HG03159 (cell line): ENCODE measurements at regions not wholly inside any gene's neighbourhood (a gene's known extent, or its start where the extent isn't known, plus 50 kb on each side); places are given as distances from the start of the nearest gene placed in this dataset.

ENCODE experiments used
- ATAC-seq: cut with Tn5 transposase; IDR thresholded peaks from one replicate; pipeline ENCODE4 v1.9.1; 2021; ENCODE audit warnings: mild to moderate bottlenecking, moderate library complexity; ENCODE audit not compliant: unreplicated experiment

DNA sequence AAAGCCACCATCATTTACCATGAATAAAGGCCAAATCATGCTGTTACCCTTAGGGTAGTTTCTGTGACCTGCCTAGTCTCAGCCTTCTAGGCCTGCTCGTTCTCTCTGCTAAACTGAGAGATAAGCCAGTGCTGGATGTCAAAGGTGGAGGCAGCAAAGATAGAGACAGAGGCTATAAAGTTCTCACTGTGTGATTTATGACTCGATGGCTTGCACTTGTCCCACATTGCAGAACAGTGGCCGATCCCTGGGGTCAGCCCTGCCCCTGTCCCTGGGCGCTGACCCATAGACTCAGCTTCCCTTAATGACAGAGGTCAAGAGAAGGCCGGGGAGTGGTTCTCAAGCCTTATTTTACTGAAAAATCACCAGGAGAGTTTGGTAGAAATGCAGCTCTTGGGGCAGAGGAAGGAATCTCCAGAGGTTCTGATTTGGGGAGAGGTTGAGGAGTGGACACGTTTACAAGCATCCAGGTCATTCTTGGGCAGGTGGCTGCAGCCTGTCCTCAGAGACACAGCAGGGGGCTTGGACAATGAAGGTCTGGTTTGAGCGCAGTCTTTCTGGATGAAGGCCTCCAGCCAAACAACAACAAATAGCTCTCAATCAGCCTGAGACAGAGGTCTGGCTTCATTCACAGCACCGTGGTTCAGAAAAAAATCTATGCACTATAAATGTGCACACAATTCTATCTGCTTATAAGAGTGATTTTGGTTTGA lies 143.5 kb downstream of the ACKR3 start:
- no peak for ATAC-seq

DNA sequence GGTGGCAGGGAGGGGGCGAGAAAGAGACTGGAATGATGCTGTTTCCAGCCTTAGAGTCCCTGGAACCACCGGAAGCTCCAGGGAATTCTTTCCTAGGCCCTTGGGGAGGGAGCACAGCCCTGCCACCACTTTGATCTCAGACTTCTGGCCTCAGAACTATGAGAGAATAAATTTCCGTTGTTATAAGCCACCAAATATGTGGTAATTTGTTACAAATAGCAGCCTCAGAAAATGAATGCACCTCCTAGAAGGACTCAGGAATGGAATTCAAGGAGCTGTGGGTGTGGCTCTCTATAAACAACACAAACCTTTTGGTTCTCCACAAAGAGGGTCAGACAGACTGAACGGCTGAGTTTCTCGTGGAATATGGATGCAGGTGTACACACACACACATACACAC lies 144.5 kb downstream of the ACKR3 start:
- ATAC-seq: no peak

DNA sequence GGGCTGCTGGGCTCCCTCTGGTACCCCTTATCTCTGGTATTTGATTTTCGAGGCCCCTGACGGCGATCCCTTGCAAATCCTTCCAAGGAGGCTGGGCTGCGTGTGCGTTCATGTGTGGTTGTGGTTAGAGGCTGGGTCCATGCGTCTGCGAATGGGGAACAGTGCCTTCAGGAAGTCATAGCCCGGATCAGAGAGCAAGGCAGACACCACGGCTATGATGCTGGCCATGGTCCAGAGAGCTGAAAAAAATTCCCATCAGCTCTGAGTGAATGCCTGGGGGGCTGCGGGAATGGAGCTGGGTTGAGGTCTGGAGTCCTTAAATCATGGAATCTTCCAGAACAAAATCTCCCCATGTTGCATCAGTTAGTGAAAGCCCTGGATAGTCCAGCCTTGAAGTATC lies 145.5 kb downstream of the ACKR3 start:
- no peak for ATAC-seq

DNA sequence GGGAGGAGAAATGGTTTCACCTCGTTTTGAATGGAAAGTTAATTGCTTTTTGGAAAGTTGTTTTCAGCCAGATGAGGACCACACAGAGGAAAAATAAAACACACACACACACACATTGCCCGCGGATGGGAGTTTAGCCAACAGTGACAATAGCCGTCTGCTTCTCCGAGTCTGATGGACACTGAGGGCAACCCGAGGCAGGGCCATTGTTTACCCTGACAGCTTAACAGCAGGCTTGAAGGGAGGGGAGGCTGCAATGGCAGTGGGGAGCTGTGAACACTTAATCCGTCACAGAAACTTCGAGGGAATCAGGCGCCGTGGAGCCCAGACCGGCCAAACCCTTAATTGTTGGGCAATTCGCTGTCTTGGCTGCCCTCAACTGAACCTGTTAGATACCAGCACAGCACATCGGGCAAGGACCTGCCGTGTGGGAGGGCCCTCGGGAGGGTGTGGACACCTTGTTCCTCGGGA lies 145.9 kb downstream of the ACKR3 start:
- no peak for ATAC-seq

DNA sequence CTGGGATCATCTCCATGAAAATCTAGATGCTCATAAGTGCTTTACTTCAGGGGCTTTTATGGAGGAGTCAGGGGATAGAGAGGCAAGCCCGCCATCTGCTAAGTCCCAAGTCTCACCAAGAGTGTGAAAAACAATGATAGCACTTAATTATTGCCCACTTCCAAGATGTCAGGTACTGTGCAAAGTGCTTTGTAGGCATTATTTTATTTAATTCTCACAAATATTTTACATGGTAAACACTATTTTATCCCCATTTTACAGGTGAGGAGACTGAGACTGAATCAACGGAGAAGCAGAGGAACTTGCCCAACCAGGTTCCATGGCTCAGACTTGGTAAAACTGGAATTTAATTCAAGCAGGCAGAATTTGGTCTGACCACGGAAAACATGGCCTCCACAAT lies 147.5 kb downstream of the ACKR3 start:
- no peak for ATAC-seq

DNA sequence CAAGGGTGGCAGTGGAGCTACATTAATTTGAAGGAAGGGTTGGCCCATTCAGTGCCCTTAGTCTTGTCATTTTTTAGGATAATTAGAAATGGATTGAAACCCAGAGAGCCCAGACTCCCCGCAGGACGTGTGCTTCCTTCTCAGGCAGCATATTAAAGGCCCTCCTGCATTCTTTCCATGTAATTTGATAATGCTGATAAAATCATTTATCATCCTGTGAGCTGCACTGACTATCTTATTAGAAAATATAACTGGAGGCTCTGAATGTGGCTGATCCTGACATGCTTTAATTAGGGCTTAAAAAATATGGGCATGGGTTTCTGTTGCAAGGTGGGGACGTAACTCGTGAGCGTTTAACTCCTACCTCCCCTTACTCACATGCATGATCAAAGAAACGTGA lies 148.1 kb downstream of the ACKR3 start:
- no peak for ATAC-seq

DNA sequence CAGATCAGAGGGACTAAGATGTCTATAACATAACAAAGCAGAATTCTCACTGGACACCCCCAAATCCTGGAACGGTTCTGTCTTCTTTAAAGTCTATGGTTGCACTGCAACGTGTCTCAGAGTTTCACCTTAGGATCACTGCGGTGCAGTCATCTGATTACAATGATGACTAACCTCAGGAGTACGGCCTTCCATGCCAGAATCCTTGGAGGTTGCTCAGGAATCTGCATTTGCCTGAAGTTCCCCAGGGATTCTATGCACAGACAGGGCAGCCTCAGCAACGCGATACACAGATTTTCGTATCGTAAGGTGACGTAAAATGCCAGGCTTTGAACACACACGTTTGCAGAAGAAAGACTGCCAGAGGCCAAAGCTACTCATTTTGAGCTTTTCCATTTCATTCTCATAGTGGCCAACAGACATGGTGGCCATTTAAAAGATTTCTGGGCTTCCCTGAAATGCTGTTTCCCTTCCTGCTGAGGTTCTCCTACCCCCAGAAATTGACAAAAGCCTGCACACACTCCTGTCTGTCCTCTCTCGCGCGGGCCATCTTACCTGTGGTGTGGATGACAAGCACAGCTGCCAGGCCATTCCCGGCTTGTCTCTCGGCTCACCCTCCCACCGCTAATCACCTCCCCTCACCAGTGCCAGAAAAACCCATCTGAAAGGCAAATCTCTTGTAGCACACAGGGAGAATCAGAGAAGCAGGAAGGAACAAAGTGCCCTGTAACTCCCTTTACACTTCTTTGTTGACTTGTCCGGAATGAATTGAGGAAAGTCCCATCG lies 148.8 kb downstream of the ACKR3 start:
- ATAC-seq: no peak

DNA sequence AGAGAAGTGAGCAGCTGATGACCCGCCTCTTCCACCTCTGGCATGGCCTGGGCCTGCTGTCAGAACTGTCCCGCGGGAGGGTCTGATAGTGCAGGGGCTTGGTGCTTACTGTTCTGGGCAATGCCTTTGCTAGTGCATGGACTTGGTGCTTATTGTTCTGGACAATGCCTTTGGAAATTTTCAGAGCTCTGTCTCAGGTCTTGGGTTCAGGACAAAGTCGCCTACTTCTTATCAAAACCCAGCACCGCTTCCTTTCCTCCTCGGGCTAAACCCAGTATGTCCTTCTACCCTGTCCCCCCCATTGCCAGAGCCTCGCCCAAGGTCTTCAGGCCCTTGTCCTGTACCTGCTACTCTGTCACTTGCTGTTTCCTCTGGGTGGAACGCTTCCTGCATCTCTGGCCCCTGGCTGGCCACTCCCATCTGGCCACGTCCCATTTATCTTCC lies 149.6 kb downstream of the ACKR3 start:
- ATAC-seq: no peak

DNA sequence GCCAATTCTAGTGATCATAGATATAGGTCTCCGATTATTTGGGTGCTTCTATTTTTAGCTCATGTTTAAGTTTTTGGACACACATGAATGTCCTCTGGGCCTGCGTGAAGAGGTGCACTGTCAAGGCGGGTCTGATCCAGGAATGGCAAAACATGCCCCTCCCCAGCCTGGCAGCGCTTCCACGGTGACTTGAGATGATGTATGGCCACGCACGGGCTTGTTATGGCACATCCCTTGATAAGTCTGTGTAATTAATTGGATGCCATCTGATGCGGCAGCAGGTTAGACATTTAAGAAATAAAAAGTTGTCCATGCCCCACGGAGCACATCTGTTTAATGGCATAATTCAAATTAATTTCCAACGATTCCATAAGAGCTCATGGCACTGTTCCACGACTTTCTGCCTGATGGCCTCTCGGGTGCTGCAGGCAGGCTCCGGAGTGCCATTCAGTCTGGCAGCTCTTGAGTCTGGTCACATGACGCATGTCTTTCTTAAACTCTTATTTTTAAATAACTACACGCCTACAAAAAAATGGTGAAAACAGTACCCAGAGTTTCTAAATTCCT lies 151.4 kb downstream of the ACKR3 start:
- no peak for ATAC-seq

DNA sequence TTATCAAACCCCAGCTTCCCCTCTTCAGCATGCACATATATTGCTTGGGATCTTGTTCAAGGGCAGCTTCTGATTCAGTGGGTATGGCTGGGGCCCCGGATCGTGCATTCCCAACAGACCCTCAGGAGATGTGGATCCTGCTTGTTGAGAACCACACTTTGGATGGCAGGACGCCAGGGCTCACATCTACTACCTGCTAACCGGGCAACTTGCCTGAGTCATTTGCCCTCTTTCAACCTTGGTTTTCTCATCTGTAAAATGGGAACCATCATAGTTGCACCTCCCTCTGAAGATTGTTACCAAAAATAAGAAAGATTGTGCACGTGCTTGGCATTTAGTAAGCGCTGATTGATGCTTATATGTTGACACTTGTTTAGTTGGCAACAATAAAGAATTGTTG lies 154.6 kb downstream of the ACKR3 start:
- no peak for ATAC-seq

DNA sequence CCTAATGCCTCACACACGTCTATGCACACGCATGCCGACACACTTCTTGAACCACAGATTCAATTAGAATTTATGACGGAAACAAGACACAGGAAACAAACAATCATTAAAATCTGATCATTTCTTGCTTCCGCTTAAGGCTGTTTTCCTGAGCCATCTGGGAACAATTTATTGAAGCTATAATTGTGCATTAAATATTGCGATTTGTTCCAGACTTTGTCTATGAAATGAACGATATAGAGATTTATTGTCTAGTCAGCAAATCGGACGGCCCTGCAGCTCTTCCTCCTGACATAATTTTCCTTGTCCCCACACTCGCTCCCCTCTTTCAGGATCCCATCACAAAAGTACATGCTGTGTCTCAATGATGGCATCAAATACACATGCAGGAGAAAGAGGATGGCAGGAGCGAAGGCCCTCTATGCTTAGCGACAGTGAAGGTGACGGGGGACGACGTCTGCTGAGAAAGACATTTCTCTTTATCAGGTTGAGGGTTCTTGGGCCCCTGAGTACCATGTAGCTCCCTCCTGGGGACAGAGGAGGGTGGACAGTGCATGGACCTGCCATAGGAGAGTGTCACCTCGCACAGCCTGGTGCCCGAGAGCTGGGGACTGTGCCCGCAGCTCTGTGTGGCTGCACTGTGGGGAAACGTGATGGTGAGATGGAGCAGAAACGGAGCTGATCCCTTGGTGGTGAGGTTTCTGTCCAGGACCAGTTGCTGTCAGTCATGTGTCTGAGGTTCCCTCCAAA lies 157.3 kb downstream of the ACKR3 start:
- no peak for ATAC-seq

DNA sequence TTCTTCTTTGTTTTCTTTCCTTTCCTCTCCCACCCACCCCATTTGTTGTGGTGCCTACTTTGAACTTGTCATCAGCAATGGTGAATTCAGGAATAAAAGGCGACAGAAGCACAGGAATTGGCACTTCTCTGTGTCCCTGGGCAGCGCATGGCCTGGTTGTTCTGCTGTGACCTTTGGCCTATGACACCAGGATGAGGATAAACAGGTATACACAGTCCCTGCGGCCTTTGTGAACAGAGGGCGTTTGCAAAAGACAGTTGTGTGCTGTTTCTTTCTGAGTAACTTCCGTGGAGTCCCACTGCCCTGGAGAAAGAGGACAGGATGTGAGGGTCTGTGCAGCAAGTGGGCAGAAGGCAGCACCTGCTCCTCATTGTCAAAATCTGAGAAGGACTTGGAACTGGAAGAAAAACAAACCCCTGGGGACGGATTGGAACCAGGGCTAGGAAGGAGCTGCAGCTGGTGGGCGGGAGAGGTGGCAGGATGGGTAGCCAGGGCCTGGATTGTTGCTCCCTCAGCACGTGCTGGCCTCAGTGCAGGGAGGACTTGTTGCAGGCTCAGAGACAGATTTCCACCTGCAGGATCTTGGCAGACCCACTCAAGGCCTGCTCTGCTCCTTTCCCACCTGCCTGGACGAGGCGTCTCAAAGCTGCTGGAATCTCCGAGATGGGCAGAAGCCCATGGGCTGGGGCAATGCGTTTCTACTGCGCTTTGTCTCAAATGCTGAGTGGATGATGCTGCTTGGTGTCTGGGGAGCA lies 159.5 kb downstream of the ACKR3 start:
- ATAC-seq: no peak

DNA sequence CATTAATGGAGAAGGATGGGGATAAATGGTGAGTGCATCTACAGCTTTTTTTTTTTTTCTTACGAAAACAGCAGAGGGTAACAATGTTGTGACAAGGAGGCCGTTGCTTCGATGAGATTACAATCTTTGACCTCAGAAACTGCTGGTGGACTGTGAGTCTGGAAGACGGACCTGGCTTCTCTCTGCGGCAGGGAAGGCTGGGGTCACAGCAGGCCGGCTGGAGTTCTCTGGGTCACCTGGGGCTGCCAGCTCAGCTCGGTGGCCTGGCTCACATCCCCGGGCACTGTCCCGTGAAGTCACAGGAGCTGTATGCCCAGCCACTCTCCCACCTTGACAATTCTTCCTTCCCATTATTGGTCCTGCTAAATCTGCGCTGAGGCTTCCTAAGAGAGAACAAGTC lies 160.8 kb downstream of the ACKR3 start:
- no peak for ATAC-seq

DNA sequence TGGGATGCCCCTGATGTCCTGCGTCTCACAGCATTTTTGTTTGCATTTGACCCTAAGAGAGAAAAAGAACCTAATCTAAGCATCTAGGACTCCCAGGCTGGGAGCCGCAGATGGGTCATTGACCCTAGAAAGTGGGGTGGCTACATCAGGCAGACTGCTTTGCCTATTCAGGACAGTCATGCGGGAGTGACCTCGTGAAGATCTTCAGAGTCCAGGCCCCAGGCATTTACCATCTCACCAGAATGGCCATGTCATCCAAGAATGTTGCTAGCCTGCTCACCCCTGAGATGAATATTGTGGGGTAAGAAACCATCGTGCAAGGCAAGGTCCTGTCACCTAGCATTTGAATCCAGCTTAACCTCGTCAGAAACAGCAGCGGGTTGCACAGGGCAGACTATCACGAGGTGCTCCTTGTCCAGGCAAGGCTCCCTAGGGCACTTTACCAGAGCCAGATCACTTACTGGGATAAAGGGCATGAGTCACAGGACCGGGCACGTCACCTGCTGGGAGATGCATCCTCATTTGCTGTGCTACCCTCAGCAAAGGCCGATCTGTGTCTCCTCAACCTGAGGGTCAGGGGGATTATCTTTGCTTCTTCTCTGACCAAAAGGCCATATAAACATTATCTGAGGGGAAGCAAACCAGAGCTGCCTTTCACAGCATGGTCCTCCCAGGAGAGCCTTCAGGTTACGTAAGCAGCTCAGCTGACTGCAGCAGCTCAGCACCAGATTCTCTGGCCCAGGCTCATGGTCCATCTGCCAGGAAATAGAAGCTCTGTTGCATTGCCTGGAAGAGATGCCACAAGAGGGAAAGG lies 162.3 kb downstream of the ACKR3 start:
- ATAC-seq: no peak

DNA sequence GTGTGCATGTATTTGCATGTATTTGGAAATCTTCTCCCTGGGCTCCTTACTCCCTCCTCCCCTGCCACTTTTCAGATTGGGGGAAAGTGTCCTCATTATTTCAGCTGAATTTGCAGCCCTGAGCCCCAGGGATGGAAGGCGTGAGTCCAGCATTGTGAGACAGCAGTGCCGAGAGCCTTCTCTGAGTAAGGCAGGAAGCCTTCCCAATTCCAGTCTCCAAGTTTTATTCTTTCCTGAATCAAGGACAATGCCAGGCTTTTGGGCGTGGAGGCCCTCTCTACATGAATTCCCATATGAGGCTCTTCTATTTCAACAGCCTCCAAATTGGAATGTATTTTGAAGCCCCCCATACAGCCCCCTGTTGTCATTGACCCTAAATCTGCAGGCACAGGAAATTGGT lies 163.5 kb downstream of the ACKR3 start:
- no peak for ATAC-seq

DNA sequence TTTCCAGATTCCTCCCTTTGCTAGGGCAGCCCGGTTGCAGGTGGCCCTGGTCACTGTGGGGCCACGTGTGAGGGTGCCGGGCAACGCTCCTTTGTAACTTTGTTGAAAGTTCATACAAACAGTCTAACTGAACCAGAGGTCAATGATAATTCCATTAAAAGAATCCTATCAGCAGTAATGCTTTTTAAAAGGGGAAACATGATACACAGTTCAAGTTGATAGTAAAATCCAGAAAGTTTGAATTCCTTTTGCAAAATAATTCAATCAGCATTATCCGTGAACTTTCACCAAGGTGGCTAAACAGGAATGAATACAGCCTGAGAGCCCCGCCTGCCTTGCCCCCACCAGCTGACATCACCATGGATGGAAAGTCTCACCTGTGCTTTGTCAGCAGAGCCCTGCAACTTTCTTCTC lies 166.2 kb downstream of the ACKR3 start:
- ATAC-seq: no peak

DNA sequence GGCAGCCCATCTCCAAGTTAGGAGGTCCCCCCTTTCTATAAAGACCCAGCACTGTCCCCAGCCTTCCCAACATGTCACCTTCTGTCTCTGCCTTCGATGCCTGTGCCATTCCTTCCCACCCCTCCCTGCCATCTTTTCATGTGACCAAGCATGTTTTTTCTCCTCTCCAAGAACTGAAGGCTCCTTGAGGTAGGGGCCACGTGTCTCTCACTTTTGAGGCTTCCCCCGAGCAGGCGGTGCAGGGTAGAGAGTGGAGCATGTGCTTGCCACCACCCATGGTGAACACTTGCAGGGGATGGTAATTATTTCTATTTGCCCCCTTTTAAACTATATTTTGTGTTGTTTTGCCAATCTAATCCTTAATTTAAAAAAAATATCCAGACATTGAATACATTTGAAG lies 168.4 kb downstream of the ACKR3 start:
- no peak for ATAC-seq

DNA sequence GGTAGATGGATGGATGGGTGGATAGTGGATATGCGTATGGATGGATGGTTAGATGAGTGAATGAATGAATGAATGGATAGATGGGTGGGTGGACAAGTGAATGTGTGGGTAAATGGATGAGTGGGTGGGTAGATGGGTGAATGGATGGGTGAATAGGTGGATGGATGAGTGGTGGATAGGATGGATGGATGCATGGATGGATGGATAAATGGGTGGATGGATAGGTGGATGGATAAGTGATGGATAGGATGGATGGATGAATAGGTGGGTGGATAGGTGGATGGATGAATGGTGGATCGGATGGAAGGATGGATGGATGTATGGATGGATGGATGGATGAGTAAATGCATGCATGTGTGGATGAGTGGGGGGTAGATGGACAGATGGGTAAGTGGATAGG lies 169.3 kb downstream of the ACKR3 start:
- no peak for ATAC-seq

DNA sequence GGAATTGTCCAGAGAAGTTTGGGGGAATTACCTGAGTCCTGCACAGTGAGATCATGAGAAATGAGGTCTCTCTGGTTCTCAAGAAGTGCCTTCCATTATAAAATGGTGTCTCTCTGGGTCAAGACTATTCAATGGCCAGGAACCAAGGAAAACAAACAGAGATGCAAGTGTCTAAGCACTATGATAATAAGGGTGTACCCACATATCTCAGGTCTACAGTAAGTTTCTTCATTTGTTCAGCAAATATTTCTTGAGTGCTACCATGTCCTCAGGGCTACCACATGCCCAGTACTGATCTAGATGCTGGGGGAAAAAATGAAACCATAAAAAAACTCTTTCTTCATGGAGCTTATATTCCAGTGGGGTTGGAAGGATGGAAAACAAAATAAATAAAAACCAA lies 170.0 kb downstream of the ACKR3 start:
- ATAC-seq: no peak

DNA sequence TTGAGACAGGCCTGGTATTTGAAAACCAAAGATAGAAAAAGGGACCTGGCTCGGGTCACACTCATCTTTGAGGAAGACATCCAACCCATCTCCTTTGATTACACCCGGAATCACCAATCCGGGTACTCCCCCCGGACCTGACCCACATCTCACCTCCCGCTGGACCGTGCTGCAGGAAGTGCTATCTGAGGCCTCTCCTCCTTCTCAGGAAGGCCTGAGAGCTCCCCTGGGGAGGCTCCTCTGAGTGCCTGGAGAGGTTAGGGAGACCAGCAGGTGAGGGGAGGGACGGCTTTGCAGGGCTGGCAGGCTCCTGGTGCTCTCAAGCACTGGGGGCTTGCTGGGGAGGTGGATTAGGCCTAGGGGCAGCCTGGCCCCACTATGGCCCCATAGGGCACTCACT lies 170.9 kb downstream of the ACKR3 start:
- ATAC-seq: no peak
